ENCODE measurements at regions not wholly inside any gene's neighbourhood (a gene's known extent, or its start where the extent isn't known, plus 50 kb on each side); places are given as distances from the start of the nearest gene placed in this dataset.

GRCh38 chr6:163948250-163948649 is 533.7 kb downstream of the QKI start:
- Histone ChIP-seq H2AK5ac (ENCODE audit: low read depth, low read length) (no peak overlapping the region), H3K9me3 (ENCODE audit: control insufficient read depth, insufficient read depth, low read length) (no peaks in the 10 kb centered on the region), H3K27ac (ENCODE audit: insufficient read depth, low read length) (no peak overlapping the region), H4K91ac (ENCODE audit: insufficient read depth, low read depth, low read length) (no peak overlapping the region), H4K20me1 (ENCODE audit: insufficient read depth, low read length) (no peaks in the 10 kb centered on the region), H3K79me1 (ENCODE audit: low read depth in 1 of 2, low read length in 2 of 2) (no peaks in the 10 kb centered on the region), H3K14ac (replicated peaks; ENCODE audit: low read depth, low read length) (no peak overlapping the region), H3K56ac (ENCODE audit: extremely low read depth, insufficient read depth, low read length) (no peak overlapping the region), H3K4ac (ENCODE audit: low read depth, low read length) (no peak overlapping the region), H2BK15ac (ENCODE audit: low read depth, low read length) (no peak overlapping the region), H2AFZ (replicated peaks; ENCODE audit: low read length, poor library complexity) (no peak overlapping the region), H2AK9ac (replicated peaks; ENCODE audit: low read depth, low read length, poor library complexity) (no peak overlapping the region), H2BK120ac (ENCODE audit: low read depth, low read length) (no peak overlapping the region), H3K27me3 (ENCODE audit: control insufficient read depth, insufficient read depth, low read length) (no peaks in the 10 kb centered on the region), H3K23ac (ENCODE audit: low read depth, low read length) (no peak overlapping the region), H3K36me3 (ENCODE audit: control insufficient read depth, insufficient read depth, low read length) (no peaks in the 10 kb centered on the region), H3K4me1 (ENCODE audit: control insufficient read depth, insufficient read depth, low read length) (no peaks in the 10 kb centered on the region), H3K9ac (ENCODE audit: low read depth, low read length) (no peak overlapping the region), H3K9me1 (ENCODE audit: insufficient read depth, low read length) (no peaks in the 10 kb centered on the region), H2BK5ac (ENCODE audit: low read depth, low read length, poor library complexity, severe bottlenecking) (no peak overlapping the region), H3K4me3 (ENCODE audit: insufficient read depth, low read depth, low read length) (no peak overlapping the region), H2BK20ac (ENCODE audit: low read depth, low read length) (no peak overlapping the region), H3K4me2 (ENCODE audit: low read depth, low read length) (no peak overlapping the region), H4K5ac (ENCODE audit: low read depth, low read length) (no peak overlapping the region), H3K18ac (ENCODE audit: low read depth, low read length) (no peak overlapping the region), H4K8ac (ENCODE audit: low read depth in 2 of 2, low read length in 2 of 2) (no peak overlapping the region)
- 40% methylated on average over 1 of the region's 5 CpGs; no CpG with 5 or more reads in 1 of the 2 experiments for WGBS, 2 experiments (ENCODE audit: extremely low coverage in 2 of 2, insufficient read length in 1 of 2)
- TF ChIP-seq FOS (IDR thresholded peaks at IDR 0.05; ENCODE audit: low read depth, low read length) (no peak), POLR2A (IDR thresholded peaks at IDR 0.05; ENCODE audit: low read depth, low read length) (no peak), ELK1 (IDR thresholded peaks at IDR 0.05; ENCODE audit: borderline replicate concordance, low read depth, low read length) (no peak), USF2 (IDR thresholded peaks at IDR 0.05; ENCODE audit: low read depth, low read length) (no peak), NFE2L2 (IDR thresholded peaks at IDR 0.05; ENCODE audit: low read depth, low read length) (no peak), RCOR1 (IDR thresholded peaks at IDR 0.05; ENCODE audit: insufficient replicate concordance, low read length) (no peak), CTCF (conservative IDR thresholded peaks at IDR 0.05; ENCODE audit: low read depth, low read length) (no peak), MXI1 (IDR thresholded peaks at IDR 0.05; ENCODE audit: borderline replicate concordance, low read depth, low read length) (no peak), BHLHE40 (IDR thresholded peaks at IDR 0.05; ENCODE audit: low read depth, low read length) (no peak), RAD21 (IDR thresholded peaks at IDR 0.05; ENCODE audit: low read length) (no peak), CEBPB (IDR thresholded peaks at IDR 0.05; ENCODE audit: low read depth, low read length) (no peak), CHD1 (IDR thresholded peaks at IDR 0.05; ENCODE audit: low read depth, low read length) (no peak), SMC3 (IDR thresholded peaks at IDR 0.05; ENCODE audit: low read depth, low read length) (no peak), RFX5 (IDR thresholded peaks at IDR 0.05; ENCODE audit: low read depth, low read length) (no peak), MAFK (IDR thresholded peaks at IDR 0.05; ENCODE audit: low read depth, low read length) (no peak), MAZ (IDR thresholded peaks at IDR 0.05; ENCODE audit: borderline replicate concordance, low read depth, low read length) (no peak)
- POLR2A ChIA-PET (ENCODE audit: unreplicated experiment) = no interaction called here
- DNase-seq = no peak
- CTCF ChIA-PET = interaction anchor here (1.5 kb wide), 1 partner anchor 12 kb away, joined by 6 read pairs; no protein-coding TSS in a partner anchor
- dilution Hi-C loops (cut with HindIII; ENCODE audit: low sequenced_read_pairs, unreplicated experiment) = no loop called here
- no peak for ATAC-seq (ENCODE audit: low read depth)
- intact Hi-C loops (cut with micrococcal nuclease) = no loop called here
- BruUV-seq (replicated peaks) = no TSS peak
- in situ Hi-C loops (cut with MboI; ENCODE audit: low sequenced_read_pairs) = no loop called here

All from IMR-90 (cell line).